ENCODE measurements at regions not wholly inside any gene's neighbourhood (a gene's known extent, or its start where the extent isn't known, plus 50 kb on each side); places are given as distances from the start of the nearest gene placed in this dataset.
"Not testable (repeated sequence)": the region's sequence is repeated elsewhere in the genome, so short reads cannot be mapped to it uniquely, and the experiment has no call there.

DNA sequence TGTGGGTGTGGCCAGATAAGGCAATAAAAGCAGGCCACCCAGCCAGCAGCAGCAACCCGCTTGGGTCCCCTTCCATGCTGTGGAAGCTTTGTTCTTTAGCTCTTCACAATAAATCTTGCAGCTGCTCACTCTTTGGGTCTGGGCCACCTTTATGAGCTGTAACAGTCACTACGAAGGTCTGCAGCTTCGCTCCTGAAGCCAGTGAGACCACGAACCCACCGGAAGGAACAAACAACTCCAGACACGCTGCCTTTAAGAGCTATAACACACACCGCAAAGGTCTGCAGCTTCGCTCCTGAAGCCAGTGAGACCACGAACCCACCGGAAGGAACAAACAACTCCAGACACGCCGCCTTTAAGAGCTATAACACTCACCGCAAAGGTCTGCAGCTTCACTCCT, 172.1 kb upstream of the AGTR1 start:
- TF ChIP-seq, protein P1, sequence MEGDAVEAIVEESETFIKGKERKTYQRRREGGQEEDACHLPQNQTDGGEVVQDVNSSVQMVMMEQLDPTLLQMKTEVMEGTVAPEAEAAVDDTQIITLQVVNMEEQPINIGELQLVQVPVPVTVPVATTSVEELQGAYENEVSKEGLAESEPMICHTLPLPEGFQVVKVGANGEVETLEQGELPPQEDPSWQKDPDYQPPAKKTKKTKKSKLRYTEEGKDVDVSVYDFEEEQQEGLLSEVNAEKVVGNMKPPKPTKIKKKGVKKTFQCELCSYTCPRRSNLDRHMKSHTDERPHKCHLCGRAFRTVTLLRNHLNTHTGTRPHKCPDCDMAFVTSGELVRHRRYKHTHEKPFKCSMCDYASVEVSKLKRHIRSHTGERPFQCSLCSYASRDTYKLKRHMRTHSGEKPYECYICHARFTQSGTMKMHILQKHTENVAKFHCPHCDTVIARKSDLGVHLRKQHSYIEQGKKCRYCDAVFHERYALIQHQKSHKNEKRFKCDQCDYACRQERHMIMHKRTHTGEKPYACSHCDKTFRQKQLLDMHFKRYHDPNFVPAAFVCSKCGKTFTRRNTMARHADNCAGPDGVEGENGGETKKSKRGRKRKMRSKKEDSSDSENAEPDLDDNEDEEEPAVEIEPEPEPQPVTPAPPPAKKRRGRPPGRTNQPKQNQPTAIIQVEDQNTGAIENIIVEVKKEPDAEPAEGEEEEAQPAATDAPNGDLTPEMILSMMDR (IDR thresholded peaks at IDR 0.05; ENCODE audit: low read depth, low read length, poor library complexity, severe bottlenecking): not testable (repeated sequence)
- TF ChIP-seq EZH2phosphoT487 (IDR thresholded peaks at IDR 0.05; ENCODE audit: borderline replicate concordance, low read length): not testable (repeated sequence)
